ENCODE measurements at regions not wholly inside any gene's neighbourhood (a gene's known extent, or its start where the extent isn't known, plus 50 kb on each side); places are given as distances from the start of the nearest gene placed in this dataset.

DNA sequence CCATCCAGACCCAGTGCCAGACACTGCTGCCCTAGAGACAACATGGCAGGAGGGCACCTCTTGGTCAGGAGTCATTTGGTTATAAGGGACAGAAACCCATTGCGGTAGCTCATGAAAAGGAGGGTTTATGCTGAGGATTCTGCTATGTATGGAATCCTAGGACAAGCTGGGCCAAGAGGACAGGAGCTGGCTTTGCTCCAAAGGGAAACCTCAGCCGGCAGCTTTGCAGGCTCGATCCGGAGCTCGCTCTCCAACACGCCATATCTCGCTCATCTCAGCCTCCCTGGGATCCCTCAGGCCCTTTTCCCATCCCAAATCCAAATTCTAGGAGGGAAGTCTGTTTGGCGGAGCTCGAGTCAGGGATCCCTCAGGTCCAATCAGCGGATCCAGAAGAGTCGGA lies 345.7 kb downstream of the GLRX3 start:
- CTCF ChIA-PET: no interaction called here
- intact Hi-C loops (cut with micrococcal nuclease; ENCODE audit: unreplicated experiment): no loop called here
- no peaks in the 10 kb centered on the region for H3K4me1 Mint-ChIP-seq (ENCODE audit: low read depth, unreplicated experiment)
- H3K36me3 Mint-ChIP-seq (ENCODE audit: insufficient read depth, unreplicated experiment): no peaks in the 10 kb centered on the region
- no peak for TF ChIP-seq CTCF (IDR thresholded peaks at IDR 0.05; ENCODE audit: unreplicated experiment)
- no peak overlapping the region for H3K4me3 Mint-ChIP-seq (ENCODE audit: low read depth, unreplicated experiment)
- H3K27me3 Mint-ChIP-seq (ENCODE audit: unreplicated experiment): no peaks in the 10 kb centered on the region
- no peak for DNase-seq
- H3K27ac Mint-ChIP-seq (ENCODE audit: unreplicated experiment): no peak overlapping the region
- H3K9me3 Mint-ChIP-seq (ENCODE audit: low read depth, unreplicated experiment): peaks cover 3% of the 10 kb centered on the region
- BruUV-seq (replicated peaks): no TSS peak

GRCh38 chr10:130483691-130484467 lies 347.7 kb downstream of the GLRX3 start:
- no peak for DNase-seq
- Mint-ChIP-seq H3K9me3 (ENCODE audit: low read depth, unreplicated experiment) (peaks cover 3% of the 10 kb centered on the region), H3K4me1 (ENCODE audit: low read depth, unreplicated experiment) (no peaks in the 10 kb centered on the region), H3K27ac (ENCODE audit: unreplicated experiment) (no peak overlapping the region), H3K4me3 (ENCODE audit: low read depth, unreplicated experiment) (no peak overlapping the region), H3K36me3 (ENCODE audit: insufficient read depth, unreplicated experiment) (no peaks in the 10 kb centered on the region), H3K27me3 (ENCODE audit: unreplicated experiment) (no peaks in the 10 kb centered on the region)
- CTCF ChIA-PET: interaction anchor here (0.6 kb wide), 1 partner anchor 126 kb away, joined by 3 read pairs; no protein-coding TSS in a partner anchor
- intact Hi-C loops (cut with micrococcal nuclease; ENCODE audit: unreplicated experiment): no loop called here
- no peak for TF ChIP-seq CTCF (IDR thresholded peaks at IDR 0.05; ENCODE audit: unreplicated experiment)
- no TSS peak for BruUV-seq (replicated peaks)

GRCh38 chr10:130484468-130485180 lies 348.4 kb downstream of the GLRX3 start:
- no peak for TF ChIP-seq CTCF (IDR thresholded peaks at IDR 0.05; ENCODE audit: unreplicated experiment)
- peaks cover 3% of the 10 kb centered on the region for H3K9me3 Mint-ChIP-seq (ENCODE audit: low read depth, unreplicated experiment)
- no peak for DNase-seq
- intact Hi-C loops (cut with micrococcal nuclease; ENCODE audit: unreplicated experiment): no loop called here
- CTCF ChIA-PET: interaction anchor here (0.6 kb wide), 1 partner anchor 127 kb away, joined by 3 read pairs; no protein-coding TSS in a partner anchor
- H3K27ac Mint-ChIP-seq (ENCODE audit: unreplicated experiment): no peak overlapping the region
- H3K27me3 Mint-ChIP-seq (ENCODE audit: unreplicated experiment): no peaks in the 10 kb centered on the region
- no peaks in the 10 kb centered on the region for H3K36me3 Mint-ChIP-seq (ENCODE audit: insufficient read depth, unreplicated experiment)
- no peak overlapping the region for H3K4me3 Mint-ChIP-seq (ENCODE audit: low read depth, unreplicated experiment)
- no peaks in the 10 kb centered on the region for H3K4me1 Mint-ChIP-seq (ENCODE audit: low read depth, unreplicated experiment)
- no TSS peak for BruUV-seq (replicated peaks)

GRCh38 chr10:130485236-130485957 lies 349.2 kb downstream of the GLRX3 start:
- Mint-ChIP-seq H3K9me3 (ENCODE audit: low read depth, unreplicated experiment) (peaks cover under 1% of the 10 kb centered on the region), H3K27ac (ENCODE audit: unreplicated experiment) (no peak overlapping the region), H3K4me1 (ENCODE audit: low read depth, unreplicated experiment) (no peaks in the 10 kb centered on the region), H3K4me3 (ENCODE audit: low read depth, unreplicated experiment) (no peak overlapping the region), H3K36me3 (ENCODE audit: insufficient read depth, unreplicated experiment) (no peaks in the 10 kb centered on the region), H3K27me3 (ENCODE audit: unreplicated experiment) (no peaks in the 10 kb centered on the region)
- CTCF ChIA-PET: no interaction called here
- intact Hi-C loops (cut with micrococcal nuclease; ENCODE audit: unreplicated experiment): no loop called here
- BruUV-seq (replicated peaks): no TSS peak
- DNase-seq: no peak
- TF ChIP-seq CTCF (IDR thresholded peaks at IDR 0.05; ENCODE audit: unreplicated experiment): no peak
